Heart right ventricle (tissue), 16 donors: ENCODE measurements at regions not wholly inside any gene's neighbourhood (a gene's known extent, or its start where the extent isn't known, plus 50 kb on each side); places are given as distances from the start of the nearest gene placed in this dataset.
"Not testable (repeated sequence)": the region's sequence is repeated elsewhere in the genome, so short reads cannot be mapped to it uniquely, and the experiment has no call there.

Source experiments
- ATAC-seq, 8 donors: fragments of 200-7000 bp; cut with Tn5 transposase; one replicate each; pipeline ENCODE4 v1.9.1; 2020; ENCODE audit warnings: mild to moderate bottlenecking in 8 of 8, moderate library complexity in 8 of 8, moderate number of reproducible peaks in 1 of 8
- DNase-seq, 2 donors: peaks; one replicate each; pipeline ENCODE4 v3.0.0-alpha.2; 2020
- H3K27ac ChIP-seq, 10 donors: fragments of 200-600 bp; sonication (generic) in 2 of 10; one replicate each; pipeline versions ENCODE4 v1.5.0 to v1.8.0; 2020 to 2022; ENCODE audit warnings: mild to moderate bottlenecking in 3 of 10
- H3K27me3 ChIP-seq, 7 donors: fragments of 200-600 bp; one replicate each; pipeline ENCODE4 v1.8.0; 2021 to 2022; ENCODE audit warnings: mild to moderate bottlenecking in 2 of 7
- H3K36me3 ChIP-seq, 9 donors: fragments of 200-600 bp; sonication (generic) in 1 of 9; one replicate each; pipeline versions ENCODE4 v1.5.0 to v1.8.0; 2020 to 2022; ENCODE audit warnings: mild to moderate bottlenecking in 2 of 9
- H3K4me1 ChIP-seq, 9 donors: fragments of 200-600 bp; sonication (generic) in 1 of 9; one replicate each; pipeline versions ENCODE4 v1.5.0 to v1.8.0; 2020 to 2022; ENCODE audit warnings: mild to moderate bottlenecking in 4 of 9
- H3K4me3 ChIP-seq, 10 donors: fragments of 200-600 bp; sonication (generic) in 2 of 10; one replicate each; pipeline versions ENCODE4 v1.5.0 to v1.8.0; 2020 to 2022; ENCODE audit warnings: mild to moderate bottlenecking in 7 of 10, moderate library complexity in 2 of 10
- H3K9me3 ChIP-seq, 11 donors: fragments of 200-600 bp in 10 of 11; sonication (generic) in 2 of 11; one replicate each; pipeline versions ENCODE4 v1.5.0 to v1.8.0; 2013 to 2022; ENCODE audit warnings: mild to moderate bottlenecking in 2 of 11, control low read depth in 1 of 11, moderate library complexity in 1 of 11
- CTCF ChIP-seq, 9 donors: fragments of 200-600 bp; sonication (generic) in 2 of 9; IDR thresholded peaks; one replicate each; pipeline versions ENCODE4 v1.5.0 to v1.8.0; 2021 to 2022; ENCODE audit warnings: antibody characterized with exemption in 9 of 9, mild to moderate bottlenecking in 5 of 9, moderate library complexity in 1 of 9
- WGBS, 2 donors: extraction: QIAGEN DNeasy Blood & Tissue Kit; methylation state at CpG; one replicate each; pipeline ENCODE4 v1.1.7; 2013; ENCODE audit warnings: inconsistent platforms in 1 of 2; 5-methylcytosine and 5-hydroxymethylcytosine counted together
- intact Hi-C, 10 donors: fragments of 100-400 bp; cut with DNase I; formaldehyde crosslinking; loops; one replicate each; pipeline versions ENCODE4 v1.11.1 to v1.14.2; 2022
- donor health status: Arrhythmogenic right ventricular cardiomyopathy.
- donor health status: ischemic (EF 13 %, LVEDD 7.1; RV severe dilation, severe dysfunction).
- donor health status: healthy with polysubstance abuse.
- donor health status: DM: no; HTN: yes; CAD: no.
- donor health status: DM: no; HTN: no; CAD: no.
- donor health status: ischemic (EF 25% LVEDD 6.9; RV normal size, moderate dysfunction).
- donor health status: ischemic (EF 25% LVEDD 5.7; RV mildly dilated, moderate dysfunction).
- donor health status: healthy.
- donor health status: DM: yes; HTN: yes; CAD: no.
- donor health status: Ischemic cardiomyopathy.
- donor health status: ischemic (EF 35%, LVEDD 5.7; RV mildly dilated, moderate dysfunction).
- donor health status: nonischemic (EF 11% LVEDD 7.7; RV severe dilation, severe dysfunction).
- donor health status: DM: yes; HTN: yes; CAD: no.
- donor health status: PGD.
- donor health status: ischemic (EF 29% LVEDD 5.4; RV normal size, mild dysfunction).
- donor health status: nonischemic (EF 23%, LVEDD 6.1; RV moderate dilation, normal function).

- no peaks in the 10 kb centered on the region for H3K36me3 ChIP-seq
- TF ChIP-seq CTCF (IDR thresholded peaks at IDR 0.05), result no peak
These were observed 651.3 kb upstream of the MEF2C start for GRCh38 chr5:89534331-89534730.

GRCh38 chr5:89524785-89525184 is 641.8 kb upstream of the MEF2C start:
- no peak for ATAC-seq
- 86 to 95% methylated on average over 3 of the region's 3 CpGs for WGBS, 2 donors

More at GRCh38 chr5:89534331-89534730, 651.3 kb upstream of the MEF2C start:
- ATAC-seq (no peak), DNase-seq (no peak)
- Histone ChIP-seq H3K9me3 (no peaks in the 10 kb centered on the region), H3K4me1 (no peaks in the 10 kb centered on the region), H3K4me3 (no peak overlapping the region), H3K27ac (no peak overlapping the region), H3K27me3 (no peaks in the 10 kb centered on the region)
- intact Hi-C loops, result no loop called here

GRCh38 chr5:89523867-89524266 is 640.9 kb upstream of the MEF2C start:
- H3K27me3 ChIP-seq, H3K27ac ChIP-seq, intact Hi-C loops, H3K4me3 ChIP-seq, H3K4me1 ChIP-seq, ATAC-seq, DNase-seq, H3K36me3 ChIP-seq: not testable (repeated sequence)
- H3K9me3 ChIP-seq, result peaks cover 0 to 15% (median 0%) of the 10 kb centered on the region in 11 donors

More at GRCh38 chr5:89524785-89525184, 641.8 kb upstream of the MEF2C start:
- H3K27ac ChIP-seq, result no peak overlapping the region
- no peaks in the 10 kb centered on the region for H3K27me3 ChIP-seq
- intact Hi-C loops, result no loop called here
- DNase-seq, result no peak
- H3K9me3 ChIP-seq, result peaks cover 0 to 15% (median 0%) of the 10 kb centered on the region in 11 donors
- H3K4me3 ChIP-seq, result no peak overlapping the region
- no peak for TF ChIP-seq CTCF (IDR thresholded peaks at IDR 0.05)
- H3K36me3 ChIP-seq, result no peaks in the 10 kb centered on the region
- no peaks in the 10 kb centered on the region for H3K4me1 ChIP-seq

- H3K9me3 ChIP-seq, result peaks cover 0 to 8% (median 0%) of the 10 kb centered on the region in 11 donors
These were observed 637.8 kb upstream of the MEF2C start for GRCh38 chr5:89520771-89521170.

More at GRCh38 chr5:89520771-89521170, 637.8 kb upstream of the MEF2C start:
- intact Hi-C loops, result no loop called here
- WGBS, 2 donors, result 87 to 91% methylated on average over 2 of the region's 2 CpGs
- no peak overlapping the region for H3K4me3 ChIP-seq
- H3K4me1 ChIP-seq, result no peaks in the 10 kb centered on the region
- H3K27ac ChIP-seq, result no peak overlapping the region
- no peaks in the 10 kb centered on the region for H3K27me3 ChIP-seq
- H3K36me3 ChIP-seq, result no peaks in the 10 kb centered on the region
- TF ChIP-seq CTCF (IDR thresholded peaks at IDR 0.05), result no peak
- DNase-seq, result no peak
- ATAC-seq, result no peak
